Mesendoderm (in vitro differentiated cells): ENCODE measurements at regions not wholly inside any gene's neighbourhood (a gene's known extent, or its start where the extent isn't known, plus 50 kb on each side); places are given as distances from the start of the nearest gene placed in this dataset.

Source experiments
- DNase-seq: peaks from one replicate; pipeline ENCODE4 v3.0.0; 2013
- H2AK5ac ChIP-seq: 2 replicates; pipeline ENCODE4 v1.6.1; 2013; ENCODE audit warnings: low read length, inconsistent platforms
- H2BK120ac ChIP-seq: 2 replicates; pipeline ENCODE4 v1.6.1; 2013; ENCODE audit warnings: low read depth, mild to moderate bottlenecking, low read length, moderate library complexity, mixed read lengths
- H2BK15ac ChIP-seq: replicated peaks from 2 replicates; pipeline ENCODE4 v1.6.1; 2013; ENCODE audit warnings: low read depth, mild to moderate bottlenecking, moderate library complexity
- H2BK5ac ChIP-seq: 2 replicates; pipeline ENCODE4 v1.6.1; 2013; ENCODE audit warnings: low read length, inconsistent platforms
- H3K18ac ChIP-seq: 2 replicates; pipeline ENCODE4 v1.6.1; 2013; ENCODE audit warnings: mild to moderate bottlenecking, low read length, mixed read lengths
- H3K23ac ChIP-seq: one replicate; pipeline ENCODE4 v1.6.1; 2013; ENCODE audit warnings: low read length
- H3K27ac ChIP-seq: 2 replicates; pipeline ENCODE4 v1.5.1; 2013; ENCODE audit warnings: low read depth, mild to moderate bottlenecking, inconsistent platforms, low read length, moderate library complexity
- H3K27me3 ChIP-seq: 2 replicates; pipeline ENCODE4 v1.6.1; 2013; ENCODE audit warnings: low read length, control low read depth, mild to moderate bottlenecking, inconsistent platforms; ENCODE audit not compliant: insufficient read depth, poor library complexity
- H3K36me3 ChIP-seq: 2 replicates; pipeline ENCODE4 v1.6.1; 2013; ENCODE audit warnings: low read length, inconsistent platforms; ENCODE audit not compliant: control insufficient read depth, insufficient read depth
- H3K4ac ChIP-seq: one replicate; pipeline ENCODE4 v1.6.1; 2013; ENCODE audit warnings: low read depth, mild to moderate bottlenecking, low read length, moderate library complexity
- H3K4me1 ChIP-seq: 2 replicates; pipeline ENCODE4 v1.6.1; 2013; ENCODE audit warnings: low read depth, low read length, inconsistent platforms; ENCODE audit not compliant: control insufficient read depth
- H3K4me2 ChIP-seq: 2 replicates; pipeline ENCODE4 v1.6.1; 2013; ENCODE audit warnings: low read length
- H3K4me3 ChIP-seq: 2 replicates; pipeline ENCODE4 v1.5.1; 2013; ENCODE audit warnings: mild to moderate bottlenecking, low read length
- H3K56ac ChIP-seq: one replicate; pipeline ENCODE4 v1.6.1; 2013; ENCODE audit warnings: low read length
- H3K79me1 ChIP-seq: 2 replicates; pipeline ENCODE4 v1.6.1; 2013; ENCODE audit warnings: low read length, inconsistent platforms
- H3K79me2 ChIP-seq: 2 replicates; pipeline ENCODE4 v1.6.1; 2013; ENCODE audit warnings: mild to moderate bottlenecking, low read length; ENCODE audit not compliant: control insufficient read depth, insufficient read depth
- H3K9ac ChIP-seq: 2 replicates; pipeline ENCODE4 v1.6.1; 2013; ENCODE audit warnings: low read length, inconsistent platforms
- H4K5ac ChIP-seq: one replicate; pipeline ENCODE4 v1.6.1; 2013; ENCODE audit warnings: low read length
- H4K8ac ChIP-seq: one replicate; pipeline ENCODE4 v1.6.1; 2013; ENCODE audit warnings: low read depth, mild to moderate bottlenecking, control low read depth, low read length, moderate library complexity
- WGBS: extraction: QIAGEN DNeasy Blood & Tissue Kit; methylation state at CpG from one replicate; pipeline ENCODE4 v1.1.7; 2013; ENCODE audit warnings: low lambda C conversion rate, missing lambda C conversion rate; ENCODE audit not compliant: insufficient coverage; ENCODE audit errors: extremely low coverage; 5-methylcytosine and 5-hydroxymethylcytosine counted together

DNA sequence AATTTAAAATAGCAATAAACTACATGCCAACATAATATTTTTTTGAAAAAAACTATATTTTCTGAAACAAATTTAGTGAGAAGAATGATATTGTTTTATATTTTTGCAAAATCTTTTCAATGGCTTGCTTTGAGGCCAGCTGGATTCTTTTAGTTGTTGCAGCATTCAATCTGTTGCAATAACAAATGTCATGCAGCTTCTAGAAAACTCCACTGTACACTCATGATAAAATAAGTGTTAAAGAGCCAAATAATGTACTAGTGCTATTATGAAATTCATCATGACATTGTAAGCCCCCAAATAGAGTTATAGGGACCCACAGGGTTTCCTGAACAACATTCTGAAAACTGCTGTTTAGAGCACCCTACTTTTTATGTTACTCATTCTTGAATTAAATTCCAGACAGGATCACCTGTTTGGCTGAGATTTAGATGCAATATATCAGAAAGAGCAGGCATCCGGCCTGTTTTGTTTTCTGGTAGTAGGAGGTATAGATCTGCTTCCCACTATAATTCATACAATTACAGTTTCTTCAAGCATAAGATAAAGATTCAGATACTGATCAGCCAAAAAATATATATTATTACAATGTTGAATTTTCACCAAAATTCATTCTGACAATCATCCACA is 703.0 kb upstream of the ZNF385D start:
- no peak overlapping the region for H2AK5ac ChIP-seq
- whole genome bisulfite sequencing, result no CpG with 5 or more reads among the region's 1 CpG
- H2BK15ac ChIP-seq, result no peak overlapping the region
- no peak overlapping the region for H3K18ac ChIP-seq
- H3K9ac ChIP-seq, result no peak overlapping the region
- H2BK5ac ChIP-seq, result no peak overlapping the region
- no peak overlapping the region for H4K8ac ChIP-seq
- H2BK120ac ChIP-seq, result no peak overlapping the region
- no peak overlapping the region for H3K56ac ChIP-seq
- no peaks in the 10 kb centered on the region for H3K4me1 ChIP-seq
- no peak overlapping the region for H4K5ac ChIP-seq
- H3K79me1 ChIP-seq, result no peaks in the 10 kb centered on the region
- H3K79me2 ChIP-seq, result no peaks in the 10 kb centered on the region
- DNase-seq, result no peak
- no peak overlapping the region for H3K4me3 ChIP-seq
- no peak overlapping the region for H3K23ac ChIP-seq
- no peaks in the 10 kb centered on the region for H3K36me3 ChIP-seq
- H3K27ac ChIP-seq, result no peak overlapping the region
- no peak overlapping the region for H3K4ac ChIP-seq
- H3K27me3 ChIP-seq, result no peaks in the 10 kb centered on the region
- no peak overlapping the region for H3K4me2 ChIP-seq

- H3K9ac ChIP-seq, result no peak overlapping the region
- no peak overlapping the region for H3K18ac ChIP-seq
- no peaks in the 10 kb centered on the region for H3K4me1 ChIP-seq
- H2BK120ac ChIP-seq, result no peak overlapping the region
- WGBS, result no CpG with 5 or more reads among the region's 4 CpGs
- no peaks in the 10 kb centered on the region for H3K27me3 ChIP-seq
- no peak overlapping the region for H2AK5ac ChIP-seq
- no peaks in the 10 kb centered on the region for H3K79me2 ChIP-seq
- no peak overlapping the region for H3K4me3 ChIP-seq
- H4K8ac ChIP-seq, result no peak overlapping the region
- no peak overlapping the region for H3K27ac ChIP-seq
- no peak overlapping the region for H2BK15ac ChIP-seq
- no peak overlapping the region for H4K5ac ChIP-seq
- H2BK5ac ChIP-seq, result no peak overlapping the region
- no peak overlapping the region for H3K23ac ChIP-seq
- H3K56ac ChIP-seq, result no peak overlapping the region
- H3K79me1 ChIP-seq, result no peaks in the 10 kb centered on the region
- H3K4ac ChIP-seq, result no peak overlapping the region
- H3K36me3 ChIP-seq, result no peaks in the 10 kb centered on the region
- no peak overlapping the region for H3K4me2 ChIP-seq
- no peak for DNase-seq
Observed at GRCh38 chr3:22469995-22470394, 719.0 kb upstream of the ZNF385D start.

- no peak overlapping the region for H3K23ac ChIP-seq
- H3K27me3 ChIP-seq, result no peaks in the 10 kb centered on the region
- no peak overlapping the region for H2BK5ac ChIP-seq
- H3K9ac ChIP-seq, result no peak overlapping the region
- H3K27ac ChIP-seq, result no peak overlapping the region
- no peak overlapping the region for H3K18ac ChIP-seq
- no peaks in the 10 kb centered on the region for H3K36me3 ChIP-seq
- no peak overlapping the region for H2BK15ac ChIP-seq
- H3K4me3 ChIP-seq, result no peak overlapping the region
- no peaks in the 10 kb centered on the region for H3K79me1 ChIP-seq
- H2AK5ac ChIP-seq, result no peak overlapping the region
- H4K5ac ChIP-seq, result no peak overlapping the region
- WGBS, result no CpG with 5 or more reads among the region's 4 CpGs
- H2BK120ac ChIP-seq, result no peak overlapping the region
- H3K4me2 ChIP-seq, result no peak overlapping the region
- no peak overlapping the region for H4K8ac ChIP-seq
- DNase-seq, result no peak
- H3K4ac ChIP-seq, result no peak overlapping the region
- H3K56ac ChIP-seq, result no peak overlapping the region
- H3K4me1 ChIP-seq, result no peaks in the 10 kb centered on the region
- no peaks in the 10 kb centered on the region for H3K79me2 ChIP-seq
Observed at GRCh38 chr3:22471557-22471956, 720.5 kb upstream of the ZNF385D start.

DNA sequence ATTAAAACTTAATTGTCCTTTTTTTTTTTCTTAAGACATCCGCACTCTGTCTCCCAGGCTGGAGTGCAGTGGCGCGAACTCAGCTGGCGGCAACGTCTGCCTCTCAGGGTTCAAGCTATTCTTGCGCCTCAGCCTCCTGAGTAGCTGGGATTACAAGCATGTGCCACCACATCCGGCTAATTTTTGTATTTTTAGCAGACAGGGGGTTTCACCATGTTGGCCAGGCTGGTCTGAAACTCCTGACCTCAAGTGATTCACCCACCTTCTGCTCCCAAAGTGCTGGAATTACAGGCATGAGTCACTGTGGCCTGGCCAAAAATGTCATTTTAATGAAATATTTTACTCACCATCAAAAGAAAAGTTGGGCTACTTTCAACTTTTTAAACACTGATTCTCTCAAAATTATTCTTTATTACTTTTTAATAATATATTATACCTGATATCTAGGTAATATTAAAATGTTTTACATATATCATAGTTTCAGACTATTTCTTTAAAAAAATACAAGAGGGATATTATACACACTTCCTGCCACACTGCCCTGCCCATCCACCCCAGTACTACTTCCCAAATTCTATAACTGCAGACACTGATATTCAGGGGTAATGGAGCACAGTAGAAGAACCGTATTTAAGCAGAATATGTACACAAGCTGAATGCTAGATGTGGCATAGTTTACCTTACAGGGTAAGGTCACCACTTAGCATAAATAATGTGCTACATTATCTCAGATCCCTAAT is 723.9 kb upstream of the ZNF385D start:
- Histone ChIP-seq H3K56ac (no peak overlapping the region), H3K23ac (no peak overlapping the region), H4K5ac (no peak overlapping the region), H3K4me2 (no peak overlapping the region), H2BK120ac (no peak overlapping the region), H3K36me3 (no peaks in the 10 kb centered on the region), H3K4ac (no peak overlapping the region), H4K8ac (no peak overlapping the region), H3K4me3 (no peak overlapping the region), H2AK5ac (no peak overlapping the region), H2BK15ac (no peak overlapping the region), H3K18ac (no peak overlapping the region), H2BK5ac (no peak overlapping the region), H3K79me2 (no peaks in the 10 kb centered on the region), H3K9ac (no peak overlapping the region), H3K4me1 (no peaks in the 10 kb centered on the region), H3K27me3 (no peaks in the 10 kb centered on the region), H3K79me1 (no peaks in the 10 kb centered on the region), H3K27ac (no peak overlapping the region)
- no CpG with 5 or more reads among the region's 8 CpGs for WGBS
- DNase-seq, result no peak

DNA sequence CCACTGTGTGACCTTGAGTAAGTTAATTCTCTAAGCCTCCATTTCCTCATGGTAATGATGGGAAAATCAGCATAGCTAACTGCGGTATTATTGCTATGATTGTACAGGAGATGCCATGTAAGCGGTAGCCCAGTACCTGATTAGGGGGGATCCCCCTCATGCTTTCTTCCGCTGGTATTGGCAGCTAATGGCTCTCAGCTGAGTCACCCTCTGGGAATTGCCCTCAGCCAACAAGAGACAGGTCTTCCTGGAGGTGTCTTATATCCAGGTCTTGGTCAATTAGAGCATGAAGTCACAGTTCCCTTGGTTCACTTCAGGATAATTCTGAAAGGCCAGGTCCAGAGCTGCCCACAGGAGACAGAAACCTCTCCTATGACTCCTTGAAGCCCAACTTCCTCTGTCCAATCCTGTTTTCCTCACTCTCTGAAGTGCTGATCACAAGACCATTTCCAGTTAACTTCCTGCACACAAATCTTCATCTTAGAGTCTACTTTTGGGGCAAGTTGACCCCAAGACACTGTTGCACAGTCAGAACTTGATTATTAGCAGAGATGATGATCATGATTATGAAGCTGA is 724.7 kb upstream of the ZNF385D start:
- no peak overlapping the region for H3K23ac ChIP-seq
- no peak overlapping the region for H4K8ac ChIP-seq
- H3K36me3 ChIP-seq, result no peaks in the 10 kb centered on the region
- no peak for DNase-seq
- H2BK120ac ChIP-seq, result no peak overlapping the region
- no peak overlapping the region for H3K18ac ChIP-seq
- no peak overlapping the region for H2BK5ac ChIP-seq
- no peak overlapping the region for H3K27ac ChIP-seq
- H3K79me2 ChIP-seq, result no peaks in the 10 kb centered on the region
- no peak overlapping the region for H3K4ac ChIP-seq
- H3K4me2 ChIP-seq, result no peak overlapping the region
- no peaks in the 10 kb centered on the region for H3K79me1 ChIP-seq
- no CpG with 5 or more reads among the region's 3 CpGs for WGBS
- no peak overlapping the region for H4K5ac ChIP-seq
- H2AK5ac ChIP-seq, result no peak overlapping the region
- H3K4me1 ChIP-seq, result no peaks in the 10 kb centered on the region
- H3K27me3 ChIP-seq, result no peaks in the 10 kb centered on the region
- H3K56ac ChIP-seq, result no peak overlapping the region
- H3K9ac ChIP-seq, result no peak overlapping the region
- no peak overlapping the region for H2BK15ac ChIP-seq
- H3K4me3 ChIP-seq, result no peak overlapping the region
